HL-60/S4 (cell line): ENCODE measurements at regions not wholly inside any gene's neighbourhood (a gene's known extent, or its start where the extent isn't known, plus 50 kb on each side); places are given as distances from the start of the nearest gene placed in this dataset.
"Not testable (repeated sequence)": the region's sequence is repeated elsewhere in the genome, so short reads cannot be mapped to it uniquely, and the experiment has no call there.

ENCODE experiments used
- in situ Hi-C: fragments of 300-500 bp; cut with MboI; formaldehyde crosslinking; loops from 2 replicates; pipeline ENCODE4 v1.14.3; 2022; ENCODE audit warnings: low sequenced_read_pairs

DNA sequence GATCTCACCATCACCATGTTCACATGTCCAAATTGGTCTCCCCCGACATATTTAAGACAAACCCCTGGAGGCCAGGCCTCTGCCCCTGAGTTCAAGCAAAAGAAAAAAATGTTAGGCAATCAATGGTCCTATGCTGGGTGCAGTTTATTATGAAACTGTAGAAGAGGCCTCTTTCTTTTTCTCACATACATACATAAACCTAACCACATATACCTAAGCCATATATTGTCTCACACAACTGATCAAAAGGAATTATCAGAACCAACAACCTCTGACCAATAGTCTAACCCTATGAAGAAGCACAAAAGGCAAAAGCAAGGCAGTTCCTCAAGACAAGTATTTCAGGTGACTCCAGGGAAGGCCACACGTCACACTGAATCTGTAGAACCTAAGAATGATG, 49.9 kb downstream of the ILRUN start:
- in situ Hi-C loops = no loop called here

GRCh38 chr6:34645627-34646026, 50.9 kb downstream of the ILRUN start:
- in situ Hi-C loops = no loop called here

GRCh38 chr6:34644716-34645115, 51.9 kb downstream of the ILRUN start:
- in situ Hi-C loops = no loop called here

- in situ Hi-C loops = no loop called here
Observed at GRCh38 chr6:34642427-34642826, 54.1 kb downstream of the ILRUN start.

GRCh38 chr6:34640074-34640849, 56.3 kb downstream of the ILRUN start:
- in situ Hi-C loops = not testable (repeated sequence)

- in situ Hi-C loops = no loop called here
Observed at GRCh38 chr6:34638834-34639736, 57.5 kb downstream of the ILRUN start.

DNA sequence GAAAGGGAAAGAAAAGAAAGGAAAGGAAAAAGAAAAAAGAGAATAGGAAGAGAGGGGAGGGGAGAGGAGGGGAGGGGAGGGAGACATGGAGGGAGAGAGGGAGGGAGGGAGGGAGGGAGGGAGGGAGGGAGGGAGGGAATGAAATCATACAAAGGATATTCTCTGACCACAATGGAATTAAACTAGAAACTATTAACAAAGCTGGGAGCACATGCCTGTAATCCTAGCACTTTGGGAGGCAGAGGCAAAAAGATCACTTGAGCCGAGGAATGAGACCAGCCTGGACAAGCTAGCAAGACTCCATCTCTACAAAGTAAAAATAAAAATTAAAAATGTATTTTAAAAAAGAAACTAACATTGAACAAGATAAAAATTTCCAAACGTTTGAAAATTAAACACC, 62.8 kb downstream of the ILRUN start:
- in situ Hi-C loops = no loop called here

- in situ Hi-C loops = no loop called here
Observed at GRCh38 chr6:34633256-34633655, 63.3 kb downstream of the ILRUN start.

DNA sequence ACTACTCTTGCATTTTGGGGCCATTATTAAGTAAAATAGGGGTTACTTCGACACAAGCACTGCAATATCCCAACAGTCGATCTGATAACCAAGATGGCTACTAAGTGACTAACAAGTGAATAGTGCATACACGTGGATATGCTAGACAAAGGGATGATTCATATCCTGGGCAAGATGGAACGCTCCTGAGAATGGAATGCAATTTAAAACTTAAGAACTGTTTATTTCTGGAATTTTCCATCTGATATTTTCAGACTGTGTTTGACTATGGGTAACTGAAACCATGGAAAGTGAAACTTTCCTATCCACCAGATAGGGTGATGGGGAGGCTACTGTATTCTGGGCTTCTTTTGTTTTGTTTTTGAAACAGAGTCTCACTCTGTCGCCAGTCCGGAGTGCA, 66.5 kb downstream of the ILRUN start:
- in situ Hi-C loops = no loop called here

DNA sequence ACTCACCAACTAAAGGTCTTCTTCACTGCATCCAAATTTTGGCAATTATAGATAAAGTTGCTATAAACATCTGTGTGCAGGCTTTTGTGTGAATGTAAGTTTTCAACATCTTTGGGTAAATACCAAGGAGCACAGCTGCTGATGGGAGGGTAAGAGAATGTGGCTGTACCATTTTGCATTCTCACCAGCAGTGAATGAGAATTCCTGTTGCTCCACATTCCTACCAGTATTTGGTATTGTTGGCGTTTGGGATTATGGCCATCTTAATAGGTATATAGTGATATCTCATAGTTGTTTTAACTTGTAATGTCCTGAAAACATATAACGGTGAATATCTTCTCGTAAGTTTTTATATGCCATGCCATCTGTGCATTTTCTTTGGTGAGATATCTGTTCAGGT, 69.3 kb downstream of the ILRUN start:
- in situ Hi-C loops = no loop called here

DNA sequence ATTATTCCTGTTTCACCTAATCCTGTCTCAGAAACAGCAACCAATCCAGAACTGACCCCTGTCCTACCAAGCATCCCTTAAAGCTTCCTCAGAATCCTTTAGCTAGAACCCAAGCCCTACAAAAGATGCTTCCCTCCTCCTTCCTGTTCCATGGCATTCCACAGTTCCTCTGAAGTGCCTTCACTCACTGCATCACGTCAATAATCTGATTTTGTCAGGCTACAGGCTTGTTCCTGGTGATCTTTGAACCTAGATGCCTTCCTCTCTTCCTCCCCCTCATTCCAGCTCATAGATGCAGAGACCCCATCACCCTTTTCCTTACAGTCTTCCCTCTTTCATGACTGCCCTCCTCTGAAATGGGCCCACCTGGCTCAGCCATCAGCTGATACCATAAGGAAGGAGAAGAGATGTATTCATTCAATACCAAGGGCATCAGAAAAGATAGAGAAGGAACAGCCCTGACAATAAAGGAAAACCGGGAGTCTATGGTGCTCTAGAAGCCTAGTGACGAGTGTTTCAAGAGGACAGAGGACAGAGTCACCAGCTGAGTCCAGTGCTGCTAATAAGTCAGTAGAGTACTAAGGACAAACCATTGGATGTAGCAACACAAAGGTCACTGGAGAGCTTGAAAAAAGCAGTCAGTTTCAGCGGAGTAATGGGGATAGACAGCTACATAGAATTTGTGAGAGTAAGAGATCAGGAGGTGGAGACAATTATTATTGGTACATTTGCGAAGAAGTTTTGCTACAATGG, 62.5 kb upstream of the SPDEF start:
- in situ Hi-C loops = loop anchor here (25.0 kb wide), 1 partner anchor 456 kb away; no protein-coding TSS in a partner anchor

- in situ Hi-C loops = loop anchor here (25.0 kb wide), 1 partner anchor 455 kb away; no protein-coding TSS in a partner anchor
Observed at GRCh38 chr6:34617231-34617630, 61.1 kb upstream of the SPDEF start.

GRCh38 chr6:34616227-34616585, 60.1 kb upstream of the SPDEF start:
- in situ Hi-C loops = loop anchor here (25.0 kb wide), 1 partner anchor 454 kb away; no protein-coding TSS in a partner anchor

DNA sequence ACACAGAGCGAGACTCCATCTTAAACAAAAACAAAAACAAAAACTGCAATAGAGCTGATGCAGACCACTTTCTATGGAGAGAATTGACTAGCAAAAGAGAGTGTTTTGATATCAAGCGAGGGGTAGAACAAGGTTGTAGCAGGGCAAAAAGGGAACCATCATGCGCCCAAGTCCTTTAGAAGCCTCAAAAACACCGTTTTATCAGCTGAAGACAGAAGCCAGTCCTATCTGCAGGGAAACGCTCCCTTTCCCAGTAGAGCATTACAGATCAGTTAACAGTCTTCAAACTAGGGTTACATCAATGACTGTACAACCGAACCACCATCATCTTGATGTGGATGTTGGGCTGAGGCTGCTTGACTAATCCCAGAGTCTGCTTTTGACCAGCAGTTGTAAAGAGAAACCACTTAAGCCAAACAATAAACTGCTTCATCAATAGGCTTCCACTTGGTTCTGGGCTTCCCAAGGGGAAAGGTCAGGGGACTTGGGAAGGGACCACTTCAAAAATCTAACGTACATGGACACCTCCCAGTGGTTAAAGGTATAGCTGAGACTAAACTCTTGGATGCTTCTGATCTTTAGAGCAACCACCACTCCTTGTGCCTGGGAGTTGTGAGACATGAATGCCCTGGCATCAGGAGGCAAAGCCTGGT, 59.6 kb upstream of the SPDEF start:
- in situ Hi-C loops = loop anchor here (25.0 kb wide), 1 partner anchor 453 kb away; no protein-coding TSS in a partner anchor

GRCh38 chr6:34610819-34611477, 54.8 kb upstream of the SPDEF start:
- in situ Hi-C loops = loop anchor here (25.0 kb wide), 1 partner anchor 449 kb away; no protein-coding TSS in a partner anchor

DNA sequence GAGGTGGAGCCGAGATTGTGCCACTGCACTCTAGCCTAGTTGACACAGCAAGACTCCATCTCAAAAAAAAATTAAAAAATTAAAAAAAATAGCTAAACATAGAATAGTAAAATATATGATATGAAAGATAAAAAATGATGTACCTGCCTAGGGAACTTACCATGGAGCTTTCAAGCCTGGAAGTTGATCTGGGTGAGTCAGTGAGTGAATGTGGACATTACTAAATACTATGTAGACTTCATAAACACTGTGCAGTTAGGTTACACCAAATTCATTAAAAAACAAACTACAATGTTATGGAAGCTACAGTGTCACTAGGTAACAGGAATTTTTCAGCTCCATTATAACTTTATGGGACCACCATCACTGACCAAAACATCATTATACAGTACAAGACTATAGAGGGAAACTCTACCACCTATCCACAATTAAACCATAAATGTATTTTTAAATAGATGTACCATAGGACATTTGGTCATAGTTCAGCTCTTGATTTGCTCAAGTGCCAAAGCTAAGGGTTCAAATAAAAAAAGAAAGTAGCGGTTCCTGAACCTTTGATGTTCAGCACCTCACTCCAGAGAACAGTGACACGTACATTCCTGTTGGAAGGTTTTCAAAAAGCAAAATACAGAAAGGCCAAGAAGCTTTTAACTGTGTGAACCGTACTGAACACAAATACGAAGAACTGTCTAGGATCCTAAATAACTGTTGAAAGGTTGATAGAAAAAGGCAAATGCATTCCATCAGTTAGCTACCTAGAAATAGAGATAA, 52.4 kb upstream of the SPDEF start:
- in situ Hi-C loops = loop anchor here (10.0 to 25.0 kb wide), 2 partner anchors 154 to 446 kb away; no protein-coding TSS in a partner anchor

DNA sequence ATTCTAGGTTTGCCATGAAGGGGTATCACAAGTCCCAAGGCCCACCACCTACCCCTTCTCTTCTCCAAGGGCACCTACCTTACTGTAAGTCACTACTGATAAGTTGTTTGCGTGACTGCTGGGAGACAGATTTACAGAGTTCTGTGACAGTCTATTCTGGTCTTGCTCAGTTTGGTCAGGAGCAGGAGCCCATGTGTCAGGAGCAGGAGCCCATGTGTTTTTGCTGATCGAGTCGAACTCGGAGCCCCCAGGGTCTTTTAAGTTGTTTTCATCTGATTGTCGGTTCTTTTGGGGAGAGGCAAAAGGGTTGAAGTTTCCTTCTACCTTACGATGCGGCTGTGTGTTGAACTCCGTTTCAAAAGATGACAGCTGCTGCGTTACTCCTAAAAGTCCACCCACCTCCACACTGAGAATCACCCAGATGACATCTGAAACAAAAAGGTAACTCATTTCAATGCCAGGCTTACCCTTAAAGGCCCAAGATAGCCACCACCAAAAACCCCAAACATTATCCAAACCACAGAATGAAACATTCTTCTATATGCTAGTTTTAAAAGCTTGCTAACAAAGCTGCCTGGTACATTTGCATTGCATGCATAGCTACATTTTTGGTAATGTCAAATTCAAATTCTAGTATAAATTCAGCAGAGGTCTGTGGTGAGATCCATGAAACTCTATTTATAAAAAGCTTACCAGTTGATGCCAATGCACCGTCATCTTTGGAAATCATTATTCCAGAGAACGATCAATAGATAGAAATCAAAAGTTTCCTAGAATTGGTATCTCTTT, 50.5 kb upstream of the SPDEF start:
- in situ Hi-C loops = loop anchor here (10.0 to 25.0 kb wide), 2 partner anchors 152 to 444 kb away; no protein-coding TSS in a partner anchor
